ENCODE measurements at regions not wholly inside any gene's neighbourhood (a gene's known extent, or its start where the extent isn't known, plus 50 kb on each side); places are given as distances from the start of the nearest gene placed in this dataset.

DNA sequence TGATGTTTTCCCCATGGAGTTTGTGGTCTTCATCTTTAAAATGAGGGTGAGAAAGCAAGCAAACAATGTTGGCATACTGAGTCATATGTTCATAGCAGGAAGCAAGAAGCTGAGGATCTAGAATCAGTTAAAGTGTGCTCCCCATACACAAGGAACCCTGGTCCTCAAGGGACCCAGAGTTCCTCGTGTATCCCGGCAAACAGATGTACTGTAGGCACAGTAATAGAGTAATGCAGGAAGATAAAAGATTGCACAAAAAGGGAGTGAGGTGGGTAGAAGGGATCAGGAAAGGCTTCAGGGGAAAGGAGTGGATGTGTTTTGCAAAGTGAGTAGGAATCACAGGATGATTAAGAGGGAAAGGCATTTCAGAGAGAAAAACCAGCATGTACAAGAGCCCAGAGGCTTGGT lies 412.3 kb upstream of the CDH11 start:
- ChIA-PET CTCF (no interaction called here), POLR2A (no interaction called here), RAD21 (ENCODE audit: low non-redundant PET in 1 of 2, low total read pairs in 2 of 2, uncharacterized antibody in 2 of 2, unreplicated experiment in 2 of 2) (no interaction called here)
- BruUV-seq (replicated peaks), result no TSS peak
- no peak for TF ChIP-seq POLR2A (IDR thresholded peaks at IDR 0.05; ENCODE audit: borderline replicate concordance, extremely low read depth, insufficient read depth, insufficient read length)
- TF ChIP-seq JUND (IDR thresholded peaks at IDR 0.05), result no peak
- TF ChIP-seq POLR2AphosphoS5 (IDR thresholded peaks at IDR 0.05; ENCODE audit: low read depth, low read length), result no peak
- no peak for TF ChIP-seq TCF7L2 (IDR thresholded peaks at IDR 0.05; ENCODE audit: borderline replicate concordance, extremely low read depth, insufficient read depth, insufficient read length)
- ATAC-seq, result no peak
- no peaks in the 10 kb centered on the region for H3K36me3 ChIP-seq (ENCODE audit: control insufficient read depth in 1 of 2, insufficient read depth in 2 of 2, low read length in 2 of 2)
- no peak for DNase-seq (ENCODE audit: low read depth, low spot score)
- H3K79me2 ChIP-seq (ENCODE audit: insufficient read depth, low read length), result no peaks in the 10 kb centered on the region
- intact Hi-C loops (cut with micrococcal nuclease), result no loop called here
- no peaks in the 10 kb centered on the region for H3K4me1 ChIP-seq (ENCODE audit: control insufficient read depth in 1 of 2, insufficient read depth in 2 of 2, low read length in 2 of 2)
- H3K9me3 ChIP-seq (ENCODE audit: control insufficient read depth in 1 of 2, insufficient read depth in 1 of 2, low read depth in 1 of 2, low read length in 2 of 2), result peaks cover 1 to 5% of the 10 kb centered on the region in 2 experiments; a peak in 2 of 4 replicates
- no peak overlapping the region for H3K4me2 ChIP-seq (ENCODE audit: low read length)
- H3K9me2 ChIP-seq (ENCODE audit: insufficient read depth), result no peaks in the 10 kb centered on the region
- no peaks in the 10 kb centered on the region for H3K27me3 ChIP-seq (ENCODE audit: insufficient read depth, low read length)
- H3K9ac ChIP-seq (ENCODE audit: low read length), result no peak overlapping the region
- no peak overlapping the region for H3K4me3 ChIP-seq (replicated peaks in 1 of 2; ENCODE audit: low read depth in 1 of 2, low read length in 2 of 2)
- H4K20me1 ChIP-seq (ENCODE audit: insufficient read depth), result no peaks in the 10 kb centered on the region
- no peak overlapping the region for H2AFZ ChIP-seq (ENCODE audit: low read depth, low read length, poor library complexity, severe bottlenecking)
- H3K27ac ChIP-seq (ENCODE audit: low read depth, low read length), result no peak overlapping the region

DNA sequence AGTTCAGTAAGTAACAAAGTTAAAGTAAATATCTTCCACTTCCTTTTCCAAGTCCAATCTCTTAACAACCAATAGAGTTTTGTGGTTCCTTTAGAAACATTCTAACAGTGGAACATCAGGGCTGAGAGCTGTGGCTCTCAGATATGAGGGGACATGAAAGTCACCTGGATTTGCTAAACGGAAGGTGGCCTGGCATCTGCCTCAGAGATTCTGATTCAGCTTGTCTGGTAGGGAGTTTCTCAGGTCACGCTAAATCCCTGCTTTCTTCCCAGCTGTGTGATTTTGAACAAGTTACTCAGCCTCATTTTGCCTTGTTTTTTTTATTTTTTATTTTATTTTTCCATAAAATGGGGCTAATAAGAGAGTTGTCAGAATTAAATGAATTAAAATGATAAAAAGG lies 411.0 kb upstream of the CDH11 start:
- ChIA-PET RAD21 (ENCODE audit: low non-redundant PET in 1 of 2, low total read pairs in 2 of 2, uncharacterized antibody in 2 of 2, unreplicated experiment in 2 of 2) (no interaction called here), CTCF (no interaction called here), POLR2A (no interaction called here)
- Histone ChIP-seq H3K4me2 (ENCODE audit: low read length) (no peak overlapping the region), H3K27me3 (ENCODE audit: insufficient read depth, low read length) (no peaks in the 10 kb centered on the region), H3K4me1 (ENCODE audit: control insufficient read depth in 1 of 2, insufficient read depth in 2 of 2, low read length in 2 of 2) (no peaks in the 10 kb centered on the region), H3K4me3 (replicated peaks in 1 of 2; ENCODE audit: low read depth in 1 of 2, low read length in 2 of 2) (no peak overlapping the region), H2AFZ (ENCODE audit: low read depth, low read length, poor library complexity, severe bottlenecking) (no peak overlapping the region), H4K20me1 (ENCODE audit: insufficient read depth) (no peaks in the 10 kb centered on the region), H3K36me3 (ENCODE audit: control insufficient read depth in 1 of 2, insufficient read depth in 2 of 2, low read length in 2 of 2) (no peaks in the 10 kb centered on the region), H3K79me2 (ENCODE audit: insufficient read depth, low read length) (no peaks in the 10 kb centered on the region), H3K9me2 (ENCODE audit: insufficient read depth) (no peaks in the 10 kb centered on the region), H3K9me3 (ENCODE audit: control insufficient read depth in 1 of 2, insufficient read depth in 1 of 2, low read depth in 1 of 2, low read length in 2 of 2) (peaks cover 0 to 11% of the 10 kb centered on the region in 2 experiments; a peak in 2 of 4 replicates), H3K9ac (ENCODE audit: low read length) (no peak overlapping the region), H3K27ac (ENCODE audit: low read depth, low read length) (no peak overlapping the region)
- BruUV-seq (replicated peaks), result no TSS peak
- TF ChIP-seq CBX3 (IDR thresholded peaks at IDR 0.05; ENCODE audit: low read depth), result no peak
- TF ChIP-seq, protein P1, sequence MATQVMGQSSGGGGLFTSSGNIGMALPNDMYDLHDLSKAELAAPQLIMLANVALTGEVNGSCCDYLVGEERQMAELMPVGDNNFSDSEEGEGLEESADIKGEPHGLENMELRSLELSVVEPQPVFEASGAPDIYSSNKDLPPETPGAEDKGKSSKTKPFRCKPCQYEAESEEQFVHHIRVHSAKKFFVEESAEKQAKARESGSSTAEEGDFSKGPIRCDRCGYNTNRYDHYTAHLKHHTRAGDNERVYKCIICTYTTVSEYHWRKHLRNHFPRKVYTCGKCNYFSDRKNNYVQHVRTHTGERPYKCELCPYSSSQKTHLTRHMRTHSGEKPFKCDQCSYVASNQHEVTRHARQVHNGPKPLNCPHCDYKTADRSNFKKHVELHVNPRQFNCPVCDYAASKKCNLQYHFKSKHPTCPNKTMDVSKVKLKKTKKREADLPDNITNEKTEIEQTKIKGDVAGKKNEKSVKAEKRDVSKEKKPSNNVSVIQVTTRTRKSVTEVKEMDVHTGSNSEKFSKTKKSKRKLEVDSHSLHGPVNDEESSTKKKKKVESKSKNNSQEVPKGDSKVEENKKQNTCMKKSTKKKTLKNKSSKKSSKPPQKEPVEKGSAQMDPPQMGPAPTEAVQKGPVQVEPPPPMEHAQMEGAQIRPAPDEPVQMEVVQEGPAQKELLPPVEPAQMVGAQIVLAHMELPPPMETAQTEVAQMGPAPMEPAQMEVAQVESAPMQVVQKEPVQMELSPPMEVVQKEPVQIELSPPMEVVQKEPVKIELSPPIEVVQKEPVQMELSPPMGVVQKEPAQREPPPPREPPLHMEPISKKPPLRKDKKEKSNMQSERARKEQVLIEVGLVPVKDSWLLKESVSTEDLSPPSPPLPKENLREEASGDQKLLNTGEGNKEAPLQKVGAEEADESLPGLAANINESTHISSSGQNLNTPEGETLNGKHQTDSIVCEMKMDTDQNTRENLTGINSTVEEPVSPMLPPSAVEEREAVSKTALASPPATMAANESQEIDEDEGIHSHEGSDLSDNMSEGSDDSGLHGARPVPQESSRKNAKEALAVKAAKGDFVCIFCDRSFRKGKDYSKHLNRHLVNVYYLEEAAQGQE (IDR thresholded peaks at IDR 0.05; ENCODE audit: low read depth), result no peak
- no peak for TF ChIP-seq POLR2AphosphoS5 (IDR thresholded peaks at IDR 0.05; ENCODE audit: low read depth, low read length)
- no peak for TF ChIP-seq JUND (IDR thresholded peaks at IDR 0.05)
- no peak for TF ChIP-seq EZH2phosphoT487 (IDR thresholded peaks at IDR 0.05; ENCODE audit: borderline replicate concordance)
- no peak for TF ChIP-seq EZH2 (IDR thresholded peaks at IDR 0.05)
- no peak for TF ChIP-seq ZFX (IDR thresholded peaks at IDR 0.05)
- TF ChIP-seq YY1 (IDR thresholded peaks at IDR 0.05; ENCODE audit: extremely low read depth, insufficient replicate concordance, low read depth, low read length), result no peak
- TF ChIP-seq ZNF274 (IDR thresholded peaks at IDR 0.05; ENCODE audit: low read depth, low read length), result no peak
- TF ChIP-seq TCF7L2 (IDR thresholded peaks at IDR 0.05; ENCODE audit: borderline replicate concordance, extremely low read depth, insufficient read depth, insufficient read length), result no peak
- TF ChIP-seq POLR2A (IDR thresholded peaks at IDR 0.05; ENCODE audit: borderline replicate concordance, extremely low read depth, insufficient read depth, insufficient read length), result no peak
- no peak for ATAC-seq
- DNase-seq (ENCODE audit: low read depth, low spot score), result no peak
- intact Hi-C loops (cut with micrococcal nuclease), result no loop called here
